ENCODE measurements at regions not wholly inside any gene's neighbourhood (a gene's known extent, or its start where the extent isn't known, plus 50 kb on each side); places are given as distances from the start of the nearest gene placed in this dataset.

DNA sequence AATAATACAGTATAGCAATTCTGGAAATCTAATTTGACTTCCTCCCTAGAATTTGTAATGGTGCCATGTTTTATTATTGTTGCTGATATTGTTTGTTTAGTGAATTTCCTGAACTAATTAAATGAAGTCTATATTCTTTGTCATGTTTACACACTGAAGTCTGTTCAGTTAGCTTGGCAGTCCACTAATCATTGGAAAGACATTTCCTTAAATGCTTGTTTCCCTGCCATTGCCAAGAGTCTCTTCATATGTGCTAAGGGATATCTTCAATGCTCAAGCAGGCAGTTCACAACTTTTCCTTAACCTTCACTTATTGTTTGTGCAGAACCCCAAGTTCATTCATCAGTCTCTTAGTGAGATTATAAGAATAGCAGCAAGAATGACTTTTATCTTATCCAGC is 755.3 kb downstream of the INHBA start:
- no peaks in the 10 kb centered on the region for H3K27me3 ChIP-seq (replicated peaks in 1 of 2; ENCODE audit: control insufficient read depth in 2 of 2, insufficient read depth in 2 of 2, low read length in 1 of 2)
- no peaks in the 10 kb centered on the region for H3K4me1 ChIP-seq (ENCODE audit: control insufficient read depth, insufficient read depth, low read length)
- ATAC-seq (no peak), FAIRE-seq (no peak), DNase-seq (ENCODE audit: low read depth, low spot score) (no peak)
- H3K4me3 ChIP-seq, result no peak overlapping the region
- no peaks in the 10 kb centered on the region for H3K36me3 ChIP-seq (ENCODE audit: control insufficient read depth in 2 of 2, insufficient read depth in 2 of 2, low read length in 1 of 2)
- intact Hi-C loops (cut with micrococcal nuclease; ENCODE audit: unreplicated experiment) (no loop called here), in situ Hi-C loops (cut with MboI) (no loop called here)
- ChIA-PET POLR2A (no interaction called here), RAD21 (ENCODE audit: unreplicated experiment) (no interaction called here), CTCF (no interaction called here), SMC1A (ENCODE audit: uncharacterized antibody, unreplicated experiment) (no interaction called here)
- TF ChIP-seq DPF2 (IDR thresholded peaks at IDR 0.05) (no peak), CHD4 (IDR thresholded peaks at IDR 0.05) (no peak), SREBF2 (IDR thresholded peaks at IDR 0.05; ENCODE audit: low read length) (no peak), MYB (IDR thresholded peaks at IDR 0.05; ENCODE audit: borderline replicate concordance, low read depth, low read length) (no peak), TCF3 (IDR thresholded peaks at IDR 0.05; ENCODE audit: borderline replicate concordance, insufficient read depth, low read depth, low read length) (no peak), ZBED1 (IDR thresholded peaks at IDR 0.05; ENCODE audit: borderline replicate concordance) (no peak), RFX5 (IDR thresholded peaks at IDR 0.05; ENCODE audit: low read depth, low read length) (no peak), TCF12 (IDR thresholded peaks at IDR 0.05; ENCODE audit: low read depth, low read length) (no peak)
- TF ChIP-seq, protein P1, sequence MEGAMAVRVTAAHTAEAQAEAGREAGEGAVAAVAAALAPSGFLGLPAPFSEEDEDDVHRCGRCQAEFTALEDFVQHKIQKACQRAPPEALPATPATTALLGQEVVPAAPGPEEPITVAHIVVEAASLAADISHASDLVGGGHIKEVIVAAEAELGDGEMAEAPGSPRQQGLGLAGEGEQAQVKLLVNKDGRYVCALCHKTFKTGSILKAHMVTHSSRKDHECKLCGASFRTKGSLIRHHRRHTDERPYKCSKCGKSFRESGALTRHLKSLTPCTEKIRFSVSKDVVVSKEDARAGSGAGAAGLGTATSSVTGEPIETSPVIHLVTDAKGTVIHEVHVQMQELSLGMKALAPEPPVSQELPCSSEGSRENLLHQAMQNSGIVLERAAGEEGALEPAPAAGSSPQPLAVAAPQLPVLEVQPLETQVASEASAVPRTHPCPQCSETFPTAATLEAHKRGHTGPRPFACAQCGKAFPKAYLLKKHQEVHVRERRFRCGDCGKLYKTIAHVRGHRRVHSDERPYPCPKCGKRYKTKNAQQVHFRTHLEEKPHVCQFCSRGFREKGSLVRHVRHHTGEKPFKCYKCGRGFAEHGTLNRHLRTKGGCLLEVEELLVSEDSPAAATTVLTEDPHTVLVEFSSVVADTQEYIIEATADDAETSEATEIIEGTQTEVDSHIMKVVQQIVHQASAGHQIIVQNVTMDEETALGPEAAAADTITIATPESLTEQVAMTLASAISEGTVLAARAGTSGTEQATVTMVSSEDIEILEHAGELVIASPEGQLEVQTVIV (IDR thresholded peaks at IDR 0.05; ENCODE audit: borderline replicate concordance, partially characterized antibody), result no peak
- H4K20me1 ChIP-seq (ENCODE audit: control insufficient read depth, insufficient read depth), result no peaks in the 10 kb centered on the region
- H3K27ac ChIP-seq (ENCODE audit: control insufficient read depth, insufficient read depth), result no peak overlapping the region
- H3K4me2 ChIP-seq (ENCODE audit: control insufficient read depth, insufficient read depth), result no peak overlapping the region
- H3K79me2 ChIP-seq (ENCODE audit: control insufficient read depth, insufficient read depth, low read length), result no peaks in the 10 kb centered on the region
- no TSS peak for BruUV-seq (replicated peaks)
- no peak overlapping the region for H3K9ac ChIP-seq (ENCODE audit: control insufficient read depth, insufficient read depth, low read length)
- H2AFZ ChIP-seq (ENCODE audit: control insufficient read depth, low read depth, low read length), result no peak overlapping the region
- H3K9me3 ChIP-seq (replicated peaks; ENCODE audit: control insufficient read depth, insufficient read depth, low read length), result no peaks in the 10 kb centered on the region; the same call in 2 of the 3 replicates

All from GM12878 (cell line).